ENCODE measurements at regions not wholly inside any gene's neighbourhood (a gene's known extent, or its start where the extent isn't known, plus 50 kb on each side); places are given as distances from the start of the nearest gene placed in this dataset.

DNA sequence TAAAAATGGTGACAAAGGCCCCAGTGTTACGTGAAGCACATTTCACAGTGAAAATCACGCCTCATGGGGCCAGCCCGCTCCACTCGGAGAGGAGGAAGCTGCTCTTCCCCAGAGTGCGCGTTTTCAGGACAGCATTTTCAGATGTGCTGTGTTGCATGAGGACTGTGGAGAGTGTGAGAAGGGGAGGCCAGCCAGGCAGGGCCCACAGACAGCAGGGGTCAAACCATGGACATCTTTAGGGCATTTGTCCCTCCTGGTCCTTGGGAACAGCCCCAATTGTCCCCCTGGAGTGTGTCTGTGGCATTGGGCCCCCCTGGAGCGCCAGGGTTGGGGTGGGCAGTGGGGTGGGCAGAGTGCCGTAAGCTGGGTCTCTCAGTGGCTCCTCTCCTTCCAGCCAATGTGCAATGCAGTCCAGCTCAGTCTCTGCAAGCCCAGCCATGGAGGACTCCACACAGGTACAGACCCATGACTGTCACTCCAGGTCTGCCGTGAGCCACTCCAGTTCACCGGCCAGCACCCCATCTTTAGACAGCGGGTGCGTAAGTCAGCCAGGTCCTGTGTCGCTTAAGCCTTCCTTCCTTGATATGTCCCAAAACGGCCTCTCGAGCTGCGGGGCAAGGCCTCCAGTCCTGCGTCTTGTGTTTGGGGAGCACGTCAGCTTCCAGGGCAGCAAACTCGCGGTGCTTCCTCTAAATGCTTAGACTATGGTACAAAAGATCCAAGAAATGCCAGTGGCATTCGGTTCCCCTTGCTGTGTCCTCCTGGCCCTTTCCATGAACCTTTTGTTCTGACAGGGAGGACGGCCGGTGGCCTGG lies 159.3 kb upstream of the AFDN start:
- Histone ChIP-seq H3F3A (ENCODE audit: insufficient read depth) (no peaks in the 10 kb centered on the region), H3K27ac (ENCODE audit: low read depth, low read length) (no peak overlapping the region), H3K9ac (ENCODE audit: low read length) (no peak overlapping the region), H3K9me2 (replicated peaks; ENCODE audit: insufficient read depth, low read length) (no peaks in the 10 kb centered on the region), H3K9me3 (ENCODE audit: insufficient read depth, low read length) (peaks cover 7% of the 10 kb centered on the region; the same call in 1 of the 2 replicates), H3K4me3 (ENCODE audit: insufficient read depth, low read length, poor library complexity, severe bottlenecking) (no peak overlapping the region), H3K4me2 (ENCODE audit: low read depth, low read length, poor library complexity, severe bottlenecking) (no peak overlapping the region), H3K79me2 (ENCODE audit: insufficient read depth, low read length) (no peaks in the 10 kb centered on the region), H3K27me3 (ENCODE audit: low read length) (no peaks in the 10 kb centered on the region), H3K36me3 (ENCODE audit: low read length) (no peaks in the 10 kb centered on the region), H2AFZ (ENCODE audit: low read depth, low read length, severe bottlenecking) (no peak overlapping the region), H4K20me1 (ENCODE audit: low read depth, low read length) (no peaks in the 10 kb centered on the region)
- TF ChIP-seq EZH2phosphoT487 (conservative IDR thresholded peaks at IDR 0.05; ENCODE audit: low read length) = no peak
- TF ChIP-seq, protein P1, sequence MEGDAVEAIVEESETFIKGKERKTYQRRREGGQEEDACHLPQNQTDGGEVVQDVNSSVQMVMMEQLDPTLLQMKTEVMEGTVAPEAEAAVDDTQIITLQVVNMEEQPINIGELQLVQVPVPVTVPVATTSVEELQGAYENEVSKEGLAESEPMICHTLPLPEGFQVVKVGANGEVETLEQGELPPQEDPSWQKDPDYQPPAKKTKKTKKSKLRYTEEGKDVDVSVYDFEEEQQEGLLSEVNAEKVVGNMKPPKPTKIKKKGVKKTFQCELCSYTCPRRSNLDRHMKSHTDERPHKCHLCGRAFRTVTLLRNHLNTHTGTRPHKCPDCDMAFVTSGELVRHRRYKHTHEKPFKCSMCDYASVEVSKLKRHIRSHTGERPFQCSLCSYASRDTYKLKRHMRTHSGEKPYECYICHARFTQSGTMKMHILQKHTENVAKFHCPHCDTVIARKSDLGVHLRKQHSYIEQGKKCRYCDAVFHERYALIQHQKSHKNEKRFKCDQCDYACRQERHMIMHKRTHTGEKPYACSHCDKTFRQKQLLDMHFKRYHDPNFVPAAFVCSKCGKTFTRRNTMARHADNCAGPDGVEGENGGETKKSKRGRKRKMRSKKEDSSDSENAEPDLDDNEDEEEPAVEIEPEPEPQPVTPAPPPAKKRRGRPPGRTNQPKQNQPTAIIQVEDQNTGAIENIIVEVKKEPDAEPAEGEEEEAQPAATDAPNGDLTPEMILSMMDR (IDR thresholded peaks at IDR 0.05; ENCODE audit: insufficient read depth, low read length, poor library complexity, severe bottlenecking) = no peak

DNA sequence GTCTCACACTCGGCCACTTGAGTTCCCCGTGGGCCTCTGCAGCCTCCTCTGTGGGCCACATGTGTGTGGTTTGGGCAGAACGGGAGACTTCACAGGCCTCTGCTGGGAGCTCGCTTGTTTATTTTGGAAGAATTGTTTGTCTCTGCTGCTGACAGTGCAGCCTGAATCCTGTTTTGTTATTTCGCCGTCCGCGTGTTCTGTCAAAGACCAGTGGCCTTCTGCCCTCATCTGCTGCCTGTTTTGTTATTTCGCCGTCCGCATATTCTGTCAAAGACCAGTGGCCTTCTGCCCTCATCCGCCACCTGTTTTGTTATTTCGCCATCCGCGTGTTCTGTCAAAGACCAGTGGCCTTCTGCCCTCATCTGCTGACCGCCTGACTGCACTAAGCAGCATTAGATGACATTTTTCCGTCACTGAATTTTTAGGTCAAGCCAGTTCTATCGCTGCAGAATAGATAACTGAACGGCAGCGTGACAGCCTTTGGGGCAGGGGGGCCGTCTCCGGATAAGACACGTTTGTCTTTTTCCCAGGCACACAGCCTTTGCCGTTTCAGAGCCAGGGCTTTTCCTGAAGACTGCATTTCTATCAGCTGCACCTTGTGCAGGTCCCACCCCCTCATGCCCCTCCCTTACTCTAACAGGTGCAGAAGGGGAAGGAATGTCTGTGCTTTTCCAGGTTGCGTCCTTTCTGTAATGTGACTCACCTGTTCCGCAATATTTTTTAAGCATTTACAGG lies 158.5 kb upstream of the AFDN start:
- H4K20me1 ChIP-seq (ENCODE audit: low read depth, low read length) = no peaks in the 10 kb centered on the region
- no peak overlapping the region for H3K4me3 ChIP-seq (ENCODE audit: insufficient read depth, low read length, poor library complexity, severe bottlenecking)
- no peak overlapping the region for H3K4me2 ChIP-seq (ENCODE audit: low read depth, low read length, poor library complexity, severe bottlenecking)
- H3K9me3 ChIP-seq (ENCODE audit: insufficient read depth, low read length) = peaks cover 9% of the 10 kb centered on the region; the same call in 1 of the 2 replicates
- no peak overlapping the region for H3K9ac ChIP-seq (ENCODE audit: low read length)
- H2AFZ ChIP-seq (ENCODE audit: low read depth, low read length, severe bottlenecking) = no peak overlapping the region
- no peaks in the 10 kb centered on the region for H3K36me3 ChIP-seq (ENCODE audit: low read length)
- H3K27me3 ChIP-seq (ENCODE audit: low read length) = no peaks in the 10 kb centered on the region
- TF ChIP-seq, protein P1 (IDR thresholded peaks at IDR 0.05; ENCODE audit: insufficient read depth, low read length, poor library complexity, severe bottlenecking) = no peak
- no peak for TF ChIP-seq EZH2phosphoT487 (conservative IDR thresholded peaks at IDR 0.05; ENCODE audit: low read length)
- no peaks in the 10 kb centered on the region for H3K9me2 ChIP-seq (replicated peaks; ENCODE audit: insufficient read depth, low read length)
- H3K79me2 ChIP-seq (ENCODE audit: insufficient read depth, low read length) = no peaks in the 10 kb centered on the region
- no peaks in the 10 kb centered on the region for H3F3A ChIP-seq (ENCODE audit: insufficient read depth)
- H3K27ac ChIP-seq (ENCODE audit: low read depth, low read length) = no peak overlapping the region

DNA sequence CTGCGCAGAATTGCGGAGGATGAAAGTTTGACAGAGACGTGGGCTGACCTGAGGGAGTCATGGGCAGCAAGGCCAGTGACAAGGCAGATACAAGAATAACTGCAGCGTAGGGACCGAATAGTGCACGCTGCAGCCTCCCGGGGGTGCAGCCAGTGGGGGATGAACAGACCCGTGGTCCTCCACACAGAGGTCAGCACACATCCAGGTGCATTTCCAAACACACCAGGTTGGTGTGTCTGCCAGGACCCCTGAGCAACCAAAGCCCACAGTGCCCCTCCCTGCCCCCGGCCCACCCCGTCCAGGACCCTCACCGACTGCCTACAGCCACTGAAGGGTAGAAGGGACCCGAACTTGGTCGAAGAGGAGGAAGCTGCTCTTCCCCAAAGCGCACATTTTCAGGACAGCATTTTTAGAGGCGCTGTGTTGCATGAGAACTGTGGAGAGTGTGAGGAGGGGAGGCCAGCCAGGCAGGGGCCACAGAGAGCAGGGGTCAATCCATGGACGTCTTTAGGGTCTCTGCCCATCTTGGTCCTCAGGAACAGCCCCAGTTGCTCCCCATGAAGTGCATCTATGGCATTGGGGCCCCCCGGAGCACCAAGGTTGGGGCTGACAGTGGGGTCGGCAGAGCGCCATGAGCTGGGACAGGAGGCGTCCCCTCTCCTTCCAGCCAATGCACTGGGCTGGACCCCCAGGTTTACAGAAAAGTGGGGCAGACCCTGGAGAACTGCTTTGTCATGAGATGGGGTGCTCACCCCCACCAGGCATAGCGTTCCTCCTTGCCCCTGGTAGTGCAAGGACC lies 157.8 kb upstream of the AFDN start:
- TF ChIP-seq EZH2phosphoT487 (conservative IDR thresholded peaks at IDR 0.05; ENCODE audit: low read length) = no peak
- TF ChIP-seq, protein P1 (IDR thresholded peaks at IDR 0.05; ENCODE audit: insufficient read depth, low read length, poor library complexity, severe bottlenecking) = no peak
- Histone ChIP-seq H2AFZ (ENCODE audit: low read depth, low read length, severe bottlenecking) (no peak overlapping the region), H3K36me3 (ENCODE audit: low read length) (no peaks in the 10 kb centered on the region)

More for the DNA sequence above, 157.8 kb upstream of the AFDN start:
- H3K79me2 ChIP-seq (ENCODE audit: insufficient read depth, low read length) = no peaks in the 10 kb centered on the region
- H3K27me3 ChIP-seq (ENCODE audit: low read length) = no peaks in the 10 kb centered on the region
- H3K4me3 ChIP-seq (ENCODE audit: insufficient read depth, low read length, poor library complexity, severe bottlenecking) = no peak overlapping the region
- no peak overlapping the region for H3K27ac ChIP-seq (ENCODE audit: low read depth, low read length)
- H3K9me3 ChIP-seq (ENCODE audit: insufficient read depth, low read length) = peaks cover 9% of the 10 kb centered on the region; the same call in 1 of the 2 replicates
- no peak overlapping the region for H3K9ac ChIP-seq (ENCODE audit: low read length)
- H4K20me1 ChIP-seq (ENCODE audit: low read depth, low read length) = no peaks in the 10 kb centered on the region
- H3F3A ChIP-seq (ENCODE audit: insufficient read depth) = no peaks in the 10 kb centered on the region
- no peak overlapping the region for H3K4me2 ChIP-seq (ENCODE audit: low read depth, low read length, poor library complexity, severe bottlenecking)
- no peaks in the 10 kb centered on the region for H3K9me2 ChIP-seq (replicated peaks; ENCODE audit: insufficient read depth, low read length)
